ENCODE measurements at regions not wholly inside any gene's neighbourhood (a gene's known extent, or its start where the extent isn't known, plus 50 kb on each side); places are given as distances from the start of the nearest gene placed in this dataset.

DNA sequence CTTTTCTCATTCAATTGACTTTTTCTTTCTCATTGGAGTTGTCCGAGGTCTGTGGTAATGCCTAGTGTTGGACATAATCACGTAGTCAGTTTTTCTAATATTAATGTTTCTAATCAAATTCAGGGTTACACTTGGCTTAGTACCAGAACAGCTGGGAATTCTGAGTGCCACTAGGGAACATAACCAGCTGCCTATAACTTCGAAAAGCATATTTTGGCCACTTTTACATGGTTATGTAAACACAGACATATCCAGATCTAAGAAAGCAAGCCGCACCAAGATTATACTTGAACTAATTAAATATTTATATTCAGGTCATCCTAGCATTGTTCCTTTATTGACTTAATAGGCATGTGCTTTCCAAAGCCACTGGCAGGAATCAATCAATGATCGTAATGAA is 91.1 kb upstream of the ARHGAP28 start:
- Histone ChIP-seq H3K9me2 (replicated peaks; ENCODE audit: control insufficient read depth, low read length) (no peaks in the 10 kb centered on the region), H3K4me1 (ENCODE audit: control insufficient read depth, low read length) (no peaks in the 10 kb centered on the region), H3K36me3 (ENCODE audit: control insufficient read depth, low read length) (no peaks in the 10 kb centered on the region), H3K79me2 (ENCODE audit: control insufficient read depth, low read length) (no peaks in the 10 kb centered on the region), H3K4me3 (ENCODE audit: low read length) (no peak overlapping the region), H3K27ac (ENCODE audit: low read depth, low read length) (no peak overlapping the region), H3K9me3 (ENCODE audit: control insufficient read depth, insufficient read depth, low read length) (no peaks in the 10 kb centered on the region), H3K4me2 (ENCODE audit: low read length) (no peak overlapping the region), H3K27me3 (ENCODE audit: control insufficient read depth, low read length) (no peaks in the 10 kb centered on the region), H4K20me1 (ENCODE audit: control insufficient read depth, insufficient read depth, low read depth, low read length) (no peaks in the 10 kb centered on the region), H3F3A (ENCODE audit: control insufficient read depth, insufficient read depth) (no peaks in the 10 kb centered on the region)
- TF ChIP-seq, protein P1, sequence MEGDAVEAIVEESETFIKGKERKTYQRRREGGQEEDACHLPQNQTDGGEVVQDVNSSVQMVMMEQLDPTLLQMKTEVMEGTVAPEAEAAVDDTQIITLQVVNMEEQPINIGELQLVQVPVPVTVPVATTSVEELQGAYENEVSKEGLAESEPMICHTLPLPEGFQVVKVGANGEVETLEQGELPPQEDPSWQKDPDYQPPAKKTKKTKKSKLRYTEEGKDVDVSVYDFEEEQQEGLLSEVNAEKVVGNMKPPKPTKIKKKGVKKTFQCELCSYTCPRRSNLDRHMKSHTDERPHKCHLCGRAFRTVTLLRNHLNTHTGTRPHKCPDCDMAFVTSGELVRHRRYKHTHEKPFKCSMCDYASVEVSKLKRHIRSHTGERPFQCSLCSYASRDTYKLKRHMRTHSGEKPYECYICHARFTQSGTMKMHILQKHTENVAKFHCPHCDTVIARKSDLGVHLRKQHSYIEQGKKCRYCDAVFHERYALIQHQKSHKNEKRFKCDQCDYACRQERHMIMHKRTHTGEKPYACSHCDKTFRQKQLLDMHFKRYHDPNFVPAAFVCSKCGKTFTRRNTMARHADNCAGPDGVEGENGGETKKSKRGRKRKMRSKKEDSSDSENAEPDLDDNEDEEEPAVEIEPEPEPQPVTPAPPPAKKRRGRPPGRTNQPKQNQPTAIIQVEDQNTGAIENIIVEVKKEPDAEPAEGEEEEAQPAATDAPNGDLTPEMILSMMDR (IDR thresholded peaks at IDR 0.05; ENCODE audit: low read depth, low read length, poor library complexity, severe bottlenecking): no peak
- no peak for TF ChIP-seq EZH2phosphoT487 (IDR thresholded peaks at IDR 0.05; ENCODE audit: borderline replicate concordance, low read length)

- Histone ChIP-seq H3K9me3 (ENCODE audit: control insufficient read depth, insufficient read depth, low read length) (no peaks in the 10 kb centered on the region), H3K4me1 (ENCODE audit: control insufficient read depth, low read length) (no peaks in the 10 kb centered on the region), H3K27me3 (ENCODE audit: control insufficient read depth, low read length) (no peaks in the 10 kb centered on the region), H3K36me3 (ENCODE audit: control insufficient read depth, low read length) (no peaks in the 10 kb centered on the region), H3K4me3 (ENCODE audit: low read length) (no peak overlapping the region), H3F3A (ENCODE audit: control insufficient read depth, insufficient read depth) (no peaks in the 10 kb centered on the region), H3K79me2 (ENCODE audit: control insufficient read depth, low read length) (no peaks in the 10 kb centered on the region), H3K9me2 (replicated peaks; ENCODE audit: control insufficient read depth, low read length) (no peaks in the 10 kb centered on the region), H4K20me1 (ENCODE audit: control insufficient read depth, insufficient read depth, low read depth, low read length) (no peaks in the 10 kb centered on the region), H3K4me2 (ENCODE audit: low read length) (no peak overlapping the region), H3K27ac (ENCODE audit: low read depth, low read length) (no peak overlapping the region)
- TF ChIP-seq, protein P1 (IDR thresholded peaks at IDR 0.05; ENCODE audit: low read depth, low read length, poor library complexity, severe bottlenecking): no peak
- no peak for TF ChIP-seq EZH2phosphoT487 (IDR thresholded peaks at IDR 0.05; ENCODE audit: borderline replicate concordance, low read length)
Observed at GRCh38 chr18:6639305-6639704, 90.2 kb upstream of the ARHGAP28 start.

- Histone ChIP-seq H3K27me3 (ENCODE audit: control insufficient read depth, low read length) (no peaks in the 10 kb centered on the region), H3K9me2 (replicated peaks; ENCODE audit: control insufficient read depth, low read length) (no peaks in the 10 kb centered on the region), H3K4me2 (ENCODE audit: low read length) (no peak overlapping the region), H3F3A (ENCODE audit: control insufficient read depth, insufficient read depth) (no peaks in the 10 kb centered on the region), H3K9me3 (ENCODE audit: control insufficient read depth, insufficient read depth, low read length) (no peaks in the 10 kb centered on the region), H3K4me3 (ENCODE audit: low read length) (no peak overlapping the region), H3K36me3 (ENCODE audit: control insufficient read depth, low read length) (no peaks in the 10 kb centered on the region), H3K4me1 (ENCODE audit: control insufficient read depth, low read length) (no peaks in the 10 kb centered on the region), H4K20me1 (ENCODE audit: control insufficient read depth, insufficient read depth, low read depth, low read length) (no peaks in the 10 kb centered on the region), H3K27ac (ENCODE audit: low read depth, low read length) (no peak overlapping the region), H3K79me2 (ENCODE audit: control insufficient read depth, low read length) (no peaks in the 10 kb centered on the region)
- TF ChIP-seq EZH2phosphoT487 (IDR thresholded peaks at IDR 0.05; ENCODE audit: borderline replicate concordance, low read length): no peak
- TF ChIP-seq, protein P1 (IDR thresholded peaks at IDR 0.05; ENCODE audit: low read depth, low read length, poor library complexity, severe bottlenecking): no peak
Observed at GRCh38 chr18:6644836-6645627, 84.5 kb upstream of the ARHGAP28 start.

Data from DOHH2 (cell line).